Testis (tissue), 2 donors: ENCODE measurements at regions not wholly inside any gene's neighbourhood (a gene's known extent, or its start where the extent isn't known, plus 50 kb on each side); places are given as distances from the start of the nearest gene placed in this dataset.

Experiments used
- DNase-seq: peaks from one replicate; pipeline ENCODE4 v3.0.0-alpha.2; 2019
- H3K27ac ChIP-seq, 2 donors: fragments of 200-600 bp; sonication (generic); one replicate each; pipeline ENCODE4 v1.5.1; 2019
- H3K27me3 ChIP-seq: fragments of 200-600 bp; sonication (generic); one replicate; pipeline ENCODE4 v1.5.1; 2019
- H3K36me3 ChIP-seq: fragments of 200-600 bp; sonication (generic); one replicate; pipeline ENCODE4 v1.5.1; 2017; ENCODE audit warnings: low read depth; ENCODE audit errors: missing control alignments
- H3K4me1 ChIP-seq: fragments of 200-600 bp; sonication (generic); one replicate; pipeline ENCODE4 v1.5.1; 2019
- H3K4me3 ChIP-seq, 2 donors: fragments of 200-600 bp; sonication (generic); one replicate each; pipeline ENCODE4 v1.5.1; 2017 to 2019
- H3K9me3 ChIP-seq: fragments of 200-600 bp; sonication (generic); one replicate; pipeline ENCODE4 v1.5.1; 2017
- POLR2A ChIP-seq: fragments of 450-650 bp; IDR thresholded peaks from one replicate; pipeline ENCODE4 v1.6.1; 2017; ENCODE audit warnings: antibody characterized with exemption, mild to moderate bottlenecking, moderate library complexity
- WGBS, 2 donors: methylation state at CpG; one replicate each; pipeline ENCODE4 v1.1.5; 2018; 5-methylcytosine and 5-hydroxymethylcytosine counted together
- intact Hi-C: fragments of 100-400 bp; cut with DNase I; formaldehyde crosslinking; loops from one replicate; pipeline ENCODE4 v1.15.1; 2023; ENCODE audit warnings: low total_unique reads
- TF ChIP-seq, protein P1 (sequence below), 3 experiments: fragments of 450-650 bp in 2 of 3; fragments of 200-600 bp in 1 of 3; sonication (generic) in 1 of 3; IDR thresholded peaks; one replicate each; pipeline ENCODE4 v1.5.1; 2016 to 2019; ENCODE audit warnings: antibody characterized with exemption in 3 of 3, mild to moderate bottlenecking in 2 of 3, moderate library complexity in 1 of 3

DNA sequence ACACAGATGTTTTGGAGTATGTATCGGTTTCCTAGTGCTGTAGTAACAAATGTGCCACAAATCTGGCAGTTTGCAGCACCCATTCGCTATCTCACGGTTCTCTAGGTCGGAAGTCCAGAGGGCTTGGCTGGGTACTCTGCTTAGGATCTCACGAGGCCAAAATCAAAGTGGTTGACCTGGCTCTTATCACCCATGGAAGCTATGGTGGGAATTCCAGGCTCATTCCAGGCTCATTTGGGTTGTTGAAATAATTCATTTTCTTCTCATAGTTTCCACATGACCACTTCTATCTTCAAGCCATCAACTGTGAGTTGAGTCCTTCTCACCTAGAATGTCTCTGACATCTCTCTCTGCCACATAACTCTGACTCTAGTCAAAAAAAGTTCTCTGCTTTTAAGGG, 431.0 kb upstream of the TMPO start:
- WGBS, 2 donors: 86 to 92% methylated on average over 5 of the region's 5 CpGs
- no peak for DNase-seq
- TF ChIP-seq POLR2A: no peak
- intact Hi-C loops: no loop called here
- no peak overlapping the region for H3K4me3 ChIP-seq
- no peaks in the 10 kb centered on the region for H3K36me3 ChIP-seq
- no peaks in the 10 kb centered on the region for H3K9me3 ChIP-seq
- no peak overlapping the region for H3K27ac ChIP-seq
- no peaks in the 10 kb centered on the region for H3K4me1 ChIP-seq
- H3K27me3 ChIP-seq: no peaks in the 10 kb centered on the region

DNA sequence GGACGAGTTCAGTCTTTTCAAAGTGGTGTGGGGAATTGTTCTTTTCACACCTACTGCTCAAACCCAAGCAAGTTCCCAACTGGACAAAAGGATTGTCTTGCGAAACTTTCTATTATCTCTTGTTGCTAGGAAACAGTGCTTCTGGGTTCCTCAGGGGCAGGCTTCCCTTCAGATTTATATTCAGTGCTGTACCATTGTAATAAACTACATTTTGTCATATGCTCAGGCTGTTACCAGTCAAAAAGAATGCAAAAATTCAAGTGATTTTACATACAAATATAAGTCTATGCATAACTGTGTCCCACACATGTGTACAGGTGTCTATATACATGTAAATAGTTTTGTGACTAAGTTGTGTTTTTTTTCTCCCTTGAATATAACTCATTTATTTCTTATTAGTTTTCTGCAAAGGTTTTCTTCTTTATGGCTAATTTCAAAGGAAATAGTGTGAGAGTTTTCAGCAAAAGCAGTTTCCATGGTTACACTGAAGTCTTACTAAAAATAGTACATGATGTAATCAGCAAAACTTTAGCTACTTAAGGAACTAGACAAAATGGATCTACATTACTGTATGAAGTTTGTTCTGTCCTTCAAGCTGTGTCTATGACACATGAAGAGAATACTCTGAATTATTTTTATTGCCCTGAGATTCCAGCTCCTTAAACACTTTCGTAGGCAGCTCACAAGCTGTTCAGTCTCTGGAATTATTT, 430.2 kb upstream of the TMPO start:
- DNase-seq: no peak
- H3K27me3 ChIP-seq: no peaks in the 10 kb centered on the region
- no peak overlapping the region for H3K27ac ChIP-seq
- TF ChIP-seq POLR2A: no peak
- TF ChIP-seq, protein P1, sequence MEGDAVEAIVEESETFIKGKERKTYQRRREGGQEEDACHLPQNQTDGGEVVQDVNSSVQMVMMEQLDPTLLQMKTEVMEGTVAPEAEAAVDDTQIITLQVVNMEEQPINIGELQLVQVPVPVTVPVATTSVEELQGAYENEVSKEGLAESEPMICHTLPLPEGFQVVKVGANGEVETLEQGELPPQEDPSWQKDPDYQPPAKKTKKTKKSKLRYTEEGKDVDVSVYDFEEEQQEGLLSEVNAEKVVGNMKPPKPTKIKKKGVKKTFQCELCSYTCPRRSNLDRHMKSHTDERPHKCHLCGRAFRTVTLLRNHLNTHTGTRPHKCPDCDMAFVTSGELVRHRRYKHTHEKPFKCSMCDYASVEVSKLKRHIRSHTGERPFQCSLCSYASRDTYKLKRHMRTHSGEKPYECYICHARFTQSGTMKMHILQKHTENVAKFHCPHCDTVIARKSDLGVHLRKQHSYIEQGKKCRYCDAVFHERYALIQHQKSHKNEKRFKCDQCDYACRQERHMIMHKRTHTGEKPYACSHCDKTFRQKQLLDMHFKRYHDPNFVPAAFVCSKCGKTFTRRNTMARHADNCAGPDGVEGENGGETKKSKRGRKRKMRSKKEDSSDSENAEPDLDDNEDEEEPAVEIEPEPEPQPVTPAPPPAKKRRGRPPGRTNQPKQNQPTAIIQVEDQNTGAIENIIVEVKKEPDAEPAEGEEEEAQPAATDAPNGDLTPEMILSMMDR (IDR thresholded peaks at IDR 0.05): no peak
- H3K36me3 ChIP-seq: no peaks in the 10 kb centered on the region
- no peaks in the 10 kb centered on the region for H3K4me1 ChIP-seq
- whole genome bisulfite sequencing, 2 donors: 45 to 55% methylated on average over 3 of the region's 3 CpGs
- intact Hi-C loops: no loop called here
- no peak overlapping the region for H3K4me3 ChIP-seq
- H3K9me3 ChIP-seq: no peaks in the 10 kb centered on the region

DNA sequence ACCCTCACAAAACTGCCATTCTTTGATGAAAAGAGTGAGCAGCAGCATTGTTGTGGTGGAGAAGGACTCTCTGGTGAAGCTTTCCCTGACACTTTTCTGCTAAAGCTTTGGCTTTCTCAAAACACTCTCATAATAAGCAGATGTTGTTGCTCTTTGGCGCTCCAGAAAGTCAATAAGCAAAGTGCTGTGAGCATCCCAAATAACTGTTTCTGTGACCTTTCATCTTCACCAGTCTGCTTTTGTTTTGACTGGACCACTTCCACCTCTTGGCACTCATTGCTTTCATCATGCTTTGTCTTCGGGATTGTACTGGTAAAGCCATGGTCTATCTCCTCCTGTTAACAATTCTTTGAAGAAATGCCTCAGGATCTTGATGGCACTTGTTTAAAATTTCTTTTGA, 424.7 kb upstream of the TMPO start:
- no peaks in the 10 kb centered on the region for H3K4me1 ChIP-seq
- H3K27me3 ChIP-seq: no peaks in the 10 kb centered on the region
- intact Hi-C loops: no loop called here
- no peaks in the 10 kb centered on the region for H3K9me3 ChIP-seq
- TF ChIP-seq POLR2A: no peak
- TF ChIP-seq, protein P1 (IDR thresholded peaks at IDR 0.05): no peak
- no peak overlapping the region for H3K4me3 ChIP-seq
- 25 to 55% methylated on average over 2 of the region's 2 CpGs for WGBS, 2 donors
- no peak overlapping the region for H3K27ac ChIP-seq
- H3K36me3 ChIP-seq: no peaks in the 10 kb centered on the region
- DNase-seq: no peak

DNA sequence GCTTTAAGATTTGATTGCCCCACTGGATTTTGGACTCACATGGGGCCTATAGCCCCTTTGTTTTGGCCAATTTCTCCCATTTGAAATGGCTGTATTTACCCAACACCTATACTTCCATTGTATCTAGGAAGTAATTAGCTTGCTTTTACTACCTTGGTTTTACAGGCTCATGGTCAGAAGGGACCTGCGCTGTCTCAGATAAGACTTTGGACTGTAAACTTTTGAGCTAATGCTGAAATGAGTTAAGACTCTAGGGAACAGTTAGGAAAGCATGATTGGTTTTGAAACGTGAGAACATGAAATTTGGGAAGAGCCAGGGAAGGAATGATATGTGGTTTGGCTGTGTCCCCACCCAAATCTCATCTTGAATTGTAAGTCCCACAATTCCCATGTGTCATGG, 419.0 kb upstream of the TMPO start:
- intact Hi-C loops: no loop called here
- Histone ChIP-seq H3K27me3 (no peaks in the 10 kb centered on the region), H3K36me3 (no peaks in the 10 kb centered on the region), H3K9me3 (no peaks in the 10 kb centered on the region), H3K4me3 (no peak overlapping the region), H3K27ac (no peak overlapping the region), H3K4me1 (no peaks in the 10 kb centered on the region)
- TF ChIP-seq, protein P1 (IDR thresholded peaks at IDR 0.05): no peak
- no peak for TF ChIP-seq POLR2A
- WGBS, 2 donors: 95 to 97% methylated on average over 2 of the region's 2 CpGs
- no peak for DNase-seq

DNA sequence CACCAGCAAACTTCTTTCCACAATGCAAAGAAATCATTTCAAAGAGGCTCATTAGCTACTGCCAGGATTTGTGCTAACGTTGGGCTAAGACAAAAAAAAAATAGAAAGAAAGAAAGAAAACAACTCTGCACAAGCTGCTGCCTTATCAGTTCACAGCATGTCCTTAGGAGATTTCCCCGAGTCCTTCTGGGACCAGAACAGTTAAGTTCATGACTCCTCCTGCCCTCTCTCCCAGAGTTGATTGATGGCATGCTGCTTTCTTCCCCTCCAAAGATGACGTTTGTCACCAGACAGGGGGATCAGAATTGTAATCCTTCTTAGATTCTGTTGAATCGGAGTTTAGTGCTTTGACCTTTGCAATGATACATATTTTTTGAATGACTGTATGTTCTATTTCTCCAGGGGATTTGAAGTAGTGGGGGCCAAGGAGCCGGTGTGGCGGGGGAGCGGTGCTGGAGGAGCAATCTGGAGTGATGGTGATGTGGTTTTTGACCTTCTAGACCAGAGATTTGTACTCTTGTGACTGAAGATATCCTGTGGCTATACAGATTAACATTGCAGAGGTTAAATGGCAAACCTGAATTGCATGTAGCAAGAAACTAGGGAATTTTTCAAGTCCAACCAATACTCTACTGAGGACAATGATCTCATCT, 409.2 kb upstream of the TMPO start:
- H3K9me3 ChIP-seq: no peaks in the 10 kb centered on the region
- DNase-seq: no peak
- intact Hi-C loops: no loop called here
- no peak for TF ChIP-seq POLR2A
- TF ChIP-seq, protein P1 (IDR thresholded peaks at IDR 0.05): no peak
- WGBS, 2 donors: 37 to 44% methylated on average over 7 of the region's 7 CpGs
- no peaks in the 10 kb centered on the region for H3K36me3 ChIP-seq
- no peaks in the 10 kb centered on the region for H3K27me3 ChIP-seq
- H3K27ac ChIP-seq: no peak overlapping the region
- no peak overlapping the region for H3K4me3 ChIP-seq
- H3K4me1 ChIP-seq: no peaks in the 10 kb centered on the region
